GM21526 (cell line): ENCODE measurements at regions not wholly inside any gene's neighbourhood (a gene's known extent, or its start where the extent isn't known, plus 50 kb on each side); places are given as distances from the start of the nearest gene placed in this dataset.
"Not testable (repeated sequence)": the region's sequence is repeated elsewhere in the genome, so short reads cannot be mapped to it uniquely, and the experiment has no call there.

Experiments
- ATAC-seq: cut with Tn5 transposase; IDR thresholded peaks from one replicate; pipeline ENCODE4 v1.9.1; 2021; ENCODE audit warnings: moderate library complexity; ENCODE audit not compliant: unreplicated experiment, low FRiP score

GRCh38 chrX:65888150-65888549, 151.7 kb downstream of the VSIG4 start:
- not testable (repeated sequence) for ATAC-seq

GRCh38 chrX:65883556-65883955, 156.3 kb downstream of the VSIG4 start:
- ATAC-seq: no peak

GRCh38 chrX:65879977-65880799, 159.7 kb downstream of the VSIG4 start:
- ATAC-seq: no peak

- no peak for ATAC-seq
Observed at GRCh38 chrX:65878456-65878855, 161.4 kb downstream of the VSIG4 start.

- ATAC-seq: no peak
Observed at GRCh38 chrX:65877953-65878352, 161.9 kb downstream of the VSIG4 start.

GRCh38 chrX:65875614-65876013, 164.3 kb downstream of the VSIG4 start:
- not testable (repeated sequence) for ATAC-seq

GRCh38 chrX:65874765-65875164, 165.1 kb downstream of the VSIG4 start:
- ATAC-seq: no peak

- ATAC-seq: no peak
Observed at GRCh38 chrX:65874110-65874509, 165.8 kb downstream of the VSIG4 start.

GRCh38 chrX:65873385-65873784, 166.5 kb downstream of the VSIG4 start:
- ATAC-seq: no peak

- ATAC-seq: no peak
Observed at GRCh38 chrX:65871671-65872311, 168.1 kb downstream of the VSIG4 start.

- ATAC-seq: not testable (repeated sequence)
Observed at GRCh38 chrX:65870544-65870943, 169.3 kb downstream of the VSIG4 start.

GRCh38 chrX:65866773-65867172, 173.1 kb downstream of the VSIG4 start:
- no peak for ATAC-seq

GRCh38 chrX:65866146-65866545, 173.7 kb downstream of the VSIG4 start:
- ATAC-seq: no peak

GRCh38 chrX:65862638-65863037, 177.2 kb downstream of the VSIG4 start:
- no peak for ATAC-seq

- no peak for ATAC-seq
Observed at GRCh38 chrX:65859299-65859698, 180.6 kb downstream of the VSIG4 start.

- not testable (repeated sequence) for ATAC-seq
Observed at GRCh38 chrX:65854437-65854836, 185.4 kb downstream of the VSIG4 start.

GRCh38 chrX:65851306-65851705, 183.9 kb downstream of the MSN start:
- ATAC-seq: not testable (repeated sequence)

- not testable (repeated sequence) for ATAC-seq
Observed at GRCh38 chrX:65850821-65851220, 183.4 kb downstream of the MSN start.

- no peak for ATAC-seq
Observed at GRCh38 chrX:65846974-65847373, 179.5 kb downstream of the MSN start.

- no peak for ATAC-seq
Observed at GRCh38 chrX:65841263-65841662, 173.8 kb downstream of the MSN start.

GRCh38 chrX:65838674-65839073, 171.2 kb downstream of the MSN start:
- ATAC-seq: no peak
